HuH-7.5 (cell line): ENCODE measurements at regions not wholly inside any gene's neighbourhood (a gene's known extent, or its start where the extent isn't known, plus 50 kb on each side); places are given as distances from the start of the nearest gene placed in this dataset.

ENCODE experiments used
- DNase-seq: peaks from one replicate; pipeline ENCODE4 v3.0.0; 2011; ENCODE audit warnings: low spot score

GRCh38 chr4:182090186-182090585 lies 153.0 kb upstream of the TENM3 start:
- no peak for DNase-seq

DNA sequence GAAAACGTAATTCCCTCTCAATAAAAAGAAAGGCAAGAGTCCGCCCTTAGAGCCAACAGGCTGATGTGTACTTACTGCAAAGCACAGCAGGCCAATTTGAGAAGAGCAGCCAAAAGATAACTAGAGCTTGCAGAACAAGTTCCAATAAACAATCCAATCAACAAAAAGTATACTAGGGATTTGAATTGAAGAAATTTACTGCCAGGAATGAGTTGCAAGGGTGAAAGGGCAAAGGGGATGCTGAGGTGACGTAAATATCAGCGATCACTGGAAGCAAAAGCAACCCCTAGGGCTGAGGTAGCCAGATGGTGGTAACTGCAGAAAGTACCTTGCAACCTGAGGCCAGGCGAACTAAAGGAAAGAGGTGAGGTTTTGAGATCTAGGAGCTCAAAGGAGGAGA lies 152.1 kb upstream of the TENM3 start:
- no peak for DNase-seq

- DNase-seq = no peak
These were observed 149.8 kb upstream of the TENM3 start for GRCh38 chr4:182093431-182093831.

DNA sequence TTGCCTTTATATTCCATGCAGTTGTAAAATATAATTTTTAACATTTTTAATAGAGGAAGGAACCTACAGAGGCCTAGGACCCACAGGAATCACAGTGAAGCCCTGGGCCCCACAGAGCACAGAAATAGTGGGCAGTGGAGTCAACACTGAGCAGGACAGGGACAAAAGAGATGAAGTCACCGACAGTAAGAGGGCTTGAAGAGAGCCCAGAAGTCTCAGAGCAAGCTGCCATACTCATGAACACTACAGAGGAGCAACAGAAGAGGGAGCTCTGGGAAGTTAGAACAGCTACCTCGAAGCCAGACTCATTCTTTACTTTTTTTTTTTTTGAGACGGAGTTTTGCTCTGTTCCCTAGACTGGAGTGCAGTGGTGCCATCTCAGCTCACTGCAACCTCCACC lies 149.3 kb upstream of the TENM3 start:
- DNase-seq = no peak

DNA sequence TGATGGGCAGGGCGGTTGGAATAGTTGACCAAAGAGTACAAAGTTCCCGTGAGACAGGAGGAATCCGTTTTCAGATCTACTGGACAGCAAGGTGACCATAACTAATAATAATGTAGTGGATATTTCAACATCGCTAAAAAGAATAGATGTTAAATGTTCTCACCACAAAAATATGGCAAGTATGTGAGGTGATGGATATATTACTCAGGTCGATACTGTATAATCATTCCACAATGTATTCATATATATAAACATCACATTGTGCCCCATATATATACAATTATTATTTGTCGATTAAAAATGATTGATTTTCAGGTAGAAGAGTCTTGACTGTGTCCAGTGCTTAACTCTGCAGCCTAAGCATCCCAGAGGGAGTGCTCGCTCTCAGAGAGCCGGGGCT lies 141.6 kb upstream of the TENM3 start:
- no peak for DNase-seq

DNA sequence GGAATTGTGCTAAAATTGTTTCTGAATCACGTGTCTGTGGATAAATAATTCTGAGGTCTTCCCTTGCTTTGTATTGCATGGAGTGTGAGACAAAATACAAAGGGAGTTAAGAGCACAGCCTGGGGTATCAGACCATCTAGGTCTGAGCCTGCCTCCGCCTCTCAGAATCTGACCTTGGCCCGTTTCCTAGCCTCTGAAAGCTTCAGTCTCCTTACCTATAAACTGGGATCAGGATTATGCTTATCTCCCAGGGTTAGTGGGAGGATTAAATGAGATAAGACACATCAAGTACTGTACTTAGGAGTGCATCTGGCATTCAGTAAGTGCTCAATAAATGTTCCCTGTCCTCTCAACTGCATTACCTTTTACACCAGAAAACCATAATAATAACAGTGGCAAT lies 140.6 kb upstream of the TENM3 start:
- DNase-seq = no peak

- DNase-seq = no peak
These were observed 139.4 kb upstream of the TENM3 start for GRCh38 chr4:182103614-182104319.

GRCh38 chr4:182105416-182105815 lies 137.8 kb upstream of the TENM3 start:
- DNase-seq = no peak

DNA sequence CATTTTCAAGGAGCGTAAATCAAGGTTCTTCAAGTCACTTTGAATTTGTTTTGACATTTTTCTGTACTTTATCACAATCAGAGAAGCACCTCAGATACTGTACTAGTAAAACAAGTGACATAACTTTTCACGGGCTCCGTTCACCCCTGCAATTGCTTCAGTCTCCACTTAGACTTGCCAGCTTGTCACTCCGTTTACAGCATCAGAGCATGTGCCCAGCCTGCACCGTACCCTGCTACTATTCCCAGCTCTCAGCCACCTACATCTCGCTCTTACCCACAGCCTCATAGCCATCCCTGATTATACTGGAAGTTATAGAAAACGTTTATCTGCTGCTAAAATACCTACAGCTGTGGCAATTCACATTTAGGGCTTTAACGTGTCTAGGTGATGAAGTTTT lies 135.3 kb upstream of the TENM3 start:
- no peak for DNase-seq

GRCh38 chr4:182111586-182111985 lies 131.6 kb upstream of the TENM3 start:
- no peak for DNase-seq

DNA sequence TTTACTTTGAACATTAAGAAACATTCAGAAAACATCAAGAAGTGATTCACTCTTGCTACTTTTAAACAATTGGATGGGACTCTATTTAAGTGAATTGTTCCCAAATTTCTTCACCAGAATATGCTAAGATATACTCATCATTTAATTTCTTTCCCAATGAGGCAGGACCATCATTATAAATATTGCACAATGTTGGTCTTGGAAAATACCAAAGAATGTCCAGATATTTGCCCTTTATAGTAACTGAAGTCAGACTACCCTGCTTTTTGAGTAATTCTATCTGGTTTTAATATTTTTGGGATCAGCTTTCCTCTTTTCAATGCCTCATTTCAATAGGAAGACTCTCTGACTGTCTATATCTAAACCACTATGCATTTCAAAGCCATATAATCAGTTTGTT lies 129.4 kb upstream of the TENM3 start:
- no peak for DNase-seq

GRCh38 chr4:182124359-182124758 lies 118.8 kb upstream of the TENM3 start:
- DNase-seq = no peak

DNA sequence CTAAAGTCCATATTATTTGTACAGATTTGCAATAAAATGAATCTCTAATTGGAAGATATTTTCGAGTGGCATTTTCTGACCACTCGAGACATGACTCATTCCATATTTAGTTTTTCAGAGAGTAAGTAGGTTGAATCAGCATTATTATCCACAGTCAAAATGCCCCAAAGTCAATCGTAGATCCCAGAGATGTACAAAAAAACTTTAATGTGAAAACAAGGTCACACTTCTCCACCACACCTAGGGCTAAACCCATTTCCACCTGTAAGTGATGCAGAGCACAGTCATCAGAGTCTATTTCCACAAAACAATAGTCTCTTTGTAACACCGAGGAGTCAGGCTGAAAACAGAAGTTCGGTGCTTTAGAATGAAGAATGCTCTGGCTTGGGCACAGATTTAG lies 117.1 kb upstream of the TENM3 start:
- DNase-seq = no peak

DNA sequence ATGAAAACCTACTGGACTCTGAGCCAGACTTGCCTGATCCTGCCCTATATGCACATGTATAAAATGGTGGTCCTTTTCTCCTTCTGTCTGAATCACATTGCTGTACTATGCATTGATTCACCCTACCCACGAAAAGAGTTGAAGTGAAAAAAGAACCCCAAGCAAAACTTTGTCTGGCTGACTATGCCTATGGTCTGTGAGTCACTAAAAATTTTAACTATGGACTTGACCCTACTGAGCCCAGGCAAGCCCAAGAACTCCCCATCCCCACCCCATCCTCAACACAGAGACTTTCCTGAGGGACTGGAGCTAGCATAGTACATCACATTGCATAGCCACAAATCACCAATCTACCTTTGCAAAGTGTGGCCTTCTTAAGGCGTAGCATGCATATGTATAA lies 116.6 kb upstream of the TENM3 start:
- DNase-seq = no peak

DNA sequence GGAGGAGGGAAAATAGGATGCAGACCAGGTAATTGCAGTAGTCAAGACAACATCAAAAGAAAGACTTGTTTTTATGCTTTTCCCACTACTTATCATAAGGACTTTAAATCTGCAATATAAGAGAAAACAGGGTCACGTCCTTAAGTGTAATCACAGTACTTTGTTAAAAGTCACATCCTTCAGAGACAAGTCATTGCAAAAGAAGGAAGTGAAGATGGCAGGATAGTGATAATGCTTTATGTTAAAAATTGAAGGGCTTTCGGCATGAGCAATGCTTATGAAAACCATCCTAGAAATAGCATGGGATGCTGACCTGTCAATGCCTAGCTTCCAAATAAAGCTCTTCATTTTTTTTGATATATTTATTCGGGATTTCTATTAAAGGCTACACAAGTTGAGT lies 110.2 kb upstream of the TENM3 start:
- no peak for DNase-seq

DNA sequence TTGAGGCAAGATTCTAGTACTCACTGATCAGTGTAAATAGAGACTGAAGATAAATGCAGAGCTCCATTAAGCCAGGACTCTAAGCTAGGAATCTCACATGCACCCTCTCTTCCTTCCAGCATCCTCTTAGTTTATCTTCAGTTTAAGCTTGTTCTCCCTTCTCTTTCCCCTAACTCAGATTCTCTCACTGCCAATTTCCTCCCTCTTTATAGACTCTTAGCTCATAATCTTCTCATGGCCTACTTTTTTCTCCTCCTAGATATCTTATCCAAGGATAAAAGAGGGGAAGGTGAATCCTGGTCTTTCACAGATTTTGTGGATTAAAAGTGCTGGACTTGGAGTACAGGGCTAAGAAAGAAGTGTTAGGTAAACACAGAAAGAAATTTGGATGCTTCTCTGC lies 108.9 kb upstream of the TENM3 start:
- DNase-seq = no peak

- no peak for DNase-seq
These were observed 107.0 kb upstream of the TENM3 start for GRCh38 chr4:182136201-182136600.

DNA sequence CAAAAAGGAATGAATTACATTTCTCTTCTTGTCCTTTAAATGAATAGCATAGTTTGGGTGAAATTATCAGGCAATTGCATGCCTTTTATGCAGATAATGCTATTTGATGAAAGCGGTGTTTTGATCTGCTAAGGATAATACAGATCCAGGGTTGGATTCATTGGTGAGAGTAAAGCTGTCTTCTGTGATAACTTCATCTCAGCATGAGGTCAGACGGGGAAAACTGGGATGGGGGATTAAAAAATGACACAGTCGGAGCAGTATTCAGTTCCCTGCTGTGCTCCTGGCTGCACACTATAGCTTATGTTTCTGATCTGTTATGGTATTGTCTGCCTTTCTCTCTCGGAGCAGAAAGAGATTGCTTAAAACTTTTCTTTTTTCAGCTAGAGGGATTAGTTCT lies 105.9 kb upstream of the TENM3 start:
- no peak for DNase-seq

GRCh38 chr4:182139491-182139890 lies 103.7 kb upstream of the TENM3 start:
- DNase-seq = no peak

GRCh38 chr4:182140547-182140946 lies 102.7 kb upstream of the TENM3 start:
- DNase-seq = no peak

GRCh38 chr4:182141061-182141460 lies 102.1 kb upstream of the TENM3 start:
- DNase-seq = no peak

DNA sequence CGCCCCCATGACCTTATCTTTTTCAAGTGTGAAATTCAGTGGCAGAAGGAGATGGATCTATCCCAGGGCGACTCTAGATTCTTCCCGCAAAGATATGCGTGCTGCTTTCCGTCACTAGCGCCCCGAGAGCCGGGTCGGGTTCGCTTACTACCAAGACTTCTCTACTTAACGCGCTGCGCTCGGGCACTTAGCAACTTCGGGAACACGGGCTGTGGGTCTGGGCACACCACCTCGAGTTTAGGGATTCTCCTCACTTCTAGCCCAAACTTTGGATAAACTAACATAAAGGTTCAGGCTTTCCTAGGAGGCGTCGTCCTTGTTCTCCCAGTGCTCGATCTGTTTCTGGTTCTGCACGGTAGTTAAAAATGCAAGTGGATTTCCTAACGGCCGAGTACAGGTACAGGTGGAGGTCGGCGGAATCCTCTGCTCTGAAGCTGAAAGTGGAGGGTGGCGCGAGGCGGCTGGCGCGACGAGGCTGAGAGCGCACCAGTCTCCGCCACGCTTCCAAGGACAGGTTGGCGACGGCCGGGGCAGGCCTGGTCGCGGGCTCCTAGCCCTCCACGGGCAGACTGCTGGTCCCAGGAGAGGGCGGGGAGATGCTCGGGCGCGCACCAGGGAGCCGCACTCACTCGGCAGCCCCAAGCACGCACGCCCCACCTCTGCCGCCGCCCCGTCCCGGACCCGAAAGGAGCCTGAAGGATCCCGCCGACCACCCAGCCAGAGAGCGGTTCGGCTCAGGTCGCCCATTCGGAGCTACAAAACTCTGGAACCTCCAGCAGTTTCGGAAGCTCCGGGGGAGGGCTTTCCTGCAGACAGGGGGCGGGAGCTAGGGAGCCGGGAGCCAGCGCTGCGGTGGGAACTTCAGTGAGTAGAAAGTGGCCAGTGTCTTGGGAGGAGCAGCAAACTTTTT lies 100.8 kb upstream of the TENM3 start:
- DNase-seq = no peak

- no peak for DNase-seq
These were observed 99.9 kb upstream of the TENM3 start for GRCh38 chr4:182143086-182143821.
